A673 (cell line): ENCODE measurements at regions not wholly inside any gene's neighbourhood (a gene's known extent, or its start where the extent isn't known, plus 50 kb on each side); places are given as distances from the start of the nearest gene placed in this dataset.
"Not testable (repeated sequence)": the region's sequence is repeated elsewhere in the genome, so short reads cannot be mapped to it uniquely, and the experiment has no call there.

Experiments
- BruUV-seq: library from RNA; stranded (reverse); fragments of 400-500 nt; replicated peaks from 2 replicates; lab custom pipeline; 2021; lab: Mats Ljungman, UMichigan
- CTCF ChIA-PET: fragments of 300-600 bp; sonication (Branson Sonifier 250); formaldehyde crosslinking; loops from one replicate; lab custom pipeline; 2022; ENCODE audit warnings: antibody characterized with exemption; lab: Charles Lee
- POLR2A ChIA-PET: fragments of 300-600 bp; sonication (Branson Sonifier 250); formaldehyde crosslinking; loops from one replicate; lab custom pipeline; 2022; ENCODE audit warnings: antibody characterized with exemption; ENCODE audit not compliant: low non-redundant PET; lab: Charles Lee
- DNase-seq: peaks from one replicate; pipeline ENCODE4 v3.0.0-alpha.2; 2015; ENCODE audit warnings: low spot score
- H3K27ac ChIP-seq: fragments of 200-600 bp; sonication (generic); 2 replicates; pipeline ENCODE4 v1.5.1; 2016; ENCODE audit warnings: mixed run types, low read depth, mild to moderate bottlenecking, mixed read lengths, antibody characterized with exemption, low read length; ENCODE audit not compliant: poor library complexity, severe bottlenecking
- H3K27me3 ChIP-seq: fragments of 200-600 bp; sonication (generic); replicated peaks from 2 replicates; pipeline ENCODE4 v1.6.1; 2017; ENCODE audit warnings: mixed run types, low read depth, mild to moderate bottlenecking, mixed read lengths, antibody characterized with exemption, low read length; ENCODE audit not compliant: insufficient read depth, poor library complexity
- H3K36me3 ChIP-seq: fragments of 200-600 bp; sonication (generic); 2 replicates; pipeline ENCODE4 v1.6.1; 2016; ENCODE audit warnings: mixed run types, mild to moderate bottlenecking, mixed read lengths, antibody characterized with exemption, low read length; ENCODE audit not compliant: insufficient read depth, poor library complexity, severe bottlenecking
- H3K4me1 ChIP-seq: fragments of 200-600 bp; sonication (generic); 2 replicates; pipeline ENCODE4 v1.6.1; 2017; ENCODE audit warnings: mixed run types, mild to moderate bottlenecking, mixed read lengths, antibody characterized with exemption, low read length; ENCODE audit not compliant: insufficient read depth, poor library complexity, severe bottlenecking
- H3K4me3 ChIP-seq: fragments of 200-600 bp; sonication (generic); 2 replicates; pipeline ENCODE4 v1.5.1; 2016; ENCODE audit warnings: low read depth, mixed run types, mild to moderate bottlenecking, mixed read lengths, low read length; ENCODE audit not compliant: poor library complexity, severe bottlenecking
- H3K9me3 ChIP-seq: fragments of 200-600 bp; sonication (generic); 2 replicates; pipeline ENCODE4 v1.6.1; 2016; ENCODE audit warnings: mixed run types, low read depth, mild to moderate bottlenecking, mixed read lengths, antibody characterized with exemption, low read length; ENCODE audit not compliant: poor library complexity, severe bottlenecking
- CTCF ChIP-seq: fragments of 300-800, 200-600 bp; sonication (generic); conservative IDR thresholded peaks from 2 replicates; pipeline ENCODE4 v1.5.1; 2017; ENCODE audit warnings: low read depth, mild to moderate bottlenecking, antibody characterized with exemption, low read length, moderate library complexity, mixed read lengths
- EZH2 ChIP-seq: fragments of 200-600 bp; sonication (generic); IDR thresholded peaks from 2 replicates; pipeline ENCODE4 v1.6.1; 2017; ENCODE audit warnings: borderline replicate concordance, low read depth, mild to moderate bottlenecking, mixed read lengths, antibody characterized with exemption, low read length; ENCODE audit not compliant: poor library complexity, severe bottlenecking
- intact Hi-C: fragments of 100-400 bp; cut with micrococcal nuclease; formaldehyde crosslinking; loops from one replicate; pipeline ENCODE4 v1.10.0; 2022; ENCODE audit not compliant: unreplicated experiment

- Histone ChIP-seq H3K4me1 (peaks cover 5% of the 10 kb centered on the region), H3K9me3 (no peaks in the 10 kb centered on the region), H3K36me3 (no peaks in the 10 kb centered on the region), H3K27ac (no peak overlapping the region), H3K27me3 (no peaks in the 10 kb centered on the region), H3K4me3 (peak overlapping the region; percentile 52)
- peak; percentile 5; the same call in 1 of the 2 replicates for TF ChIP-seq CTCF
- no peak for TF ChIP-seq EZH2
- ChIA-PET POLR2A (no interaction called here), CTCF (interaction anchor here (1.4 kb wide), 1 partner anchor 144 kb away, joined by 3 read pairs; no protein-coding TSS in a partner anchor)
- intact Hi-C loops, result loop anchor here (1.0 to 10.0 kb wide), 3 partner anchors 113 to 781 kb away; no protein-coding TSS in a partner anchor
- no peak for DNase-seq
- no TSS peak for BruUV-seq
Observed at GRCh38 chr19:29873801-29874575, 62.2 kb downstream of the CCNE1 start.

DNA sequence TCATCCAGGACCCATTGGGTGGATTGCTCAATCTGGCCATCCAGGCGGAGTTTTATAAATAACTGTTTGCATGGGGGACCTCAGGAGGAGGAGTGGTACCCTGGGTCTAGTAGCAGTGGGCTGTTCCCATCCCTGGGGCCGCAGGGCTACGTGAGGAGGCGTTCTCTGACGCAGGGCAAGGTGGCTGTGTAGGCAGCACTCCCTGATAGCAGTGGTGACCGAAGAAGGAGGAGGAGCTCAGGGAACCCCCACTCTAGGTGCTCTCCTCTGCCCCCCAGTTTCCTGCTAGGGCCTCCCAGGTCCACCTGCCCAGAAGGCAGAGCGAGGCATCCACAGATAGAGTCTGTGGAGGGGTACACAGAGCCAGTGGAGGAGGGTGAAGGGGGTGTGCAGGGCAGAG lies 64.1 kb downstream of the CCNE1 start:
- no peaks in the 10 kb centered on the region for H3K9me3 ChIP-seq
- peaks cover 9% of the 10 kb centered on the region for H3K4me1 ChIP-seq
- H3K27me3 ChIP-seq, result no peaks in the 10 kb centered on the region
- H3K4me3 ChIP-seq, result no peak overlapping the region
- intact Hi-C loops, result loop anchor here (10.0 kb wide), 1 partner anchor 779 kb away; no protein-coding TSS in a partner anchor
- DNase-seq, result no peak
- BruUV-seq, result no TSS peak
- ChIA-PET CTCF (no interaction called here), POLR2A (no interaction called here)
- no peaks in the 10 kb centered on the region for H3K36me3 ChIP-seq
- no peak overlapping the region for H3K27ac ChIP-seq
- TF ChIP-seq CTCF, result no peak
- no peak for TF ChIP-seq EZH2

GRCh38 chr19:29876414-29876813 lies 64.6 kb downstream of the CCNE1 start:
- TF ChIP-seq CTCF (no peak), EZH2 (no peak)
- Histone ChIP-seq H3K36me3 (no peaks in the 10 kb centered on the region), H3K27me3 (no peaks in the 10 kb centered on the region), H3K4me1 (peaks cover 9% of the 10 kb centered on the region), H3K4me3 (no peak overlapping the region), H3K9me3 (no peaks in the 10 kb centered on the region), H3K27ac (no peak overlapping the region)
- no TSS peak for BruUV-seq
- ChIA-PET POLR2A (no interaction called here), CTCF (no interaction called here)
- intact Hi-C loops, result loop anchor here (10.0 kb wide), 1 partner anchor 778 kb away; no protein-coding TSS in a partner anchor
- DNase-seq, result no peak

DNA sequence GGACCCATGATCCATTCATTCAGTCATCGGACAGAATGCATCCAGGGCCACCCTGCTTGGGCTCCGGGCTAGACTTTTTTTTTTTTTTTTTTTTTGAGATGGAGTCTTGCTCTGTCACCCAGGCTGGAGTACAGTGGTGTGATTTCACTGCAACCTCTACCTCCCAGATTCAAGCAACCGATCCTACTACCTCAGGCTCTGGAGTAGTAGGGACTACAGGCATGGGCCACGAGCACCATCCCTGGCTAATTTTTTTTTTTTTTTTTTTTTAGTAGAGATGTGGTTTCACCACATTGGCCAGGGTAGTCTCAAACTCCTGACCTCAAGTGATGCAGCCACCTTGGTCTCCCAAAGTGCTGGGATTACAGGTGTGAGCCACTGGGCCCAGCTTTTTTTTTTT lies 65.1 kb downstream of the CCNE1 start:
- H3K36me3 ChIP-seq, H3K27ac ChIP-seq, BruUV-seq, DNase-seq, H3K4me1 ChIP-seq, H3K4me3 ChIP-seq, H3K9me3 ChIP-seq, POLR2A ChIA-PET, H3K27me3 ChIP-seq: not testable (repeated sequence)
- intact Hi-C loops, result loop anchor here (10.0 kb wide), 1 partner anchor 778 kb away; no protein-coding TSS in a partner anchor
- CTCF ChIA-PET, result interaction anchor here (0.7 kb wide), 1 partner anchor 322 kb away, joined by 8 read pairs; no protein-coding TSS in a partner anchor
